ENCODE measurements at regions not wholly inside any gene's neighbourhood (a gene's known extent, or its start where the extent isn't known, plus 50 kb on each side); places are given as distances from the start of the nearest gene placed in this dataset.

GRCh38 chr12:89829434-89829975 lies 120.9 kb upstream of the ATP2B1 start:
- Histone ChIP-seq H3K9me3 (replicated peaks; ENCODE audit: control insufficient read depth, insufficient read depth, low read length) (no peaks in the 10 kb centered on the region), H3K27me3 (replicated peaks in 1 of 2; ENCODE audit: control insufficient read depth in 2 of 2, insufficient read depth in 2 of 2, low read length in 1 of 2) (no peaks in the 10 kb centered on the region), H3K9ac (ENCODE audit: control insufficient read depth, insufficient read depth, low read length) (no peak overlapping the region), H3K27ac (ENCODE audit: control insufficient read depth, insufficient read depth) (no peak overlapping the region), H3K4me3 (no peak overlapping the region), H3K4me1 (ENCODE audit: control insufficient read depth, insufficient read depth, low read length) (peaks cover 10% of the 10 kb centered on the region), H3K4me2 (ENCODE audit: control insufficient read depth, insufficient read depth) (no peak overlapping the region), H3K36me3 (ENCODE audit: control insufficient read depth in 2 of 2, insufficient read depth in 2 of 2, low read length in 1 of 2) (no peaks in the 10 kb centered on the region), H3K79me2 (ENCODE audit: control insufficient read depth, insufficient read depth, low read length) (no peaks in the 10 kb centered on the region), H4K20me1 (ENCODE audit: control insufficient read depth, insufficient read depth) (no peaks in the 10 kb centered on the region), H2AFZ (ENCODE audit: control insufficient read depth, low read depth, low read length) (no peak overlapping the region)
- ChIA-PET RAD21 (ENCODE audit: unreplicated experiment) (no interaction called here), SMC1A (ENCODE audit: uncharacterized antibody, unreplicated experiment) (interaction anchor here (1.4 to 2.6 kb wide), 2 partner anchors 9 to 13 kb away, joined by 3 to 10 read pairs; no protein-coding TSS in a partner anchor), CTCF (interaction anchor here (0.6 to 1.5 kb wide), 3 partner anchors 9 to 96 kb away, joined by 3 to 6 read pairs (median 4); no protein-coding TSS in a partner anchor), POLR2A (no interaction called here)
- no peak for DNase-seq (ENCODE audit: low read depth, low spot score)
- TF ChIP-seq TCF12 (IDR thresholded peaks at IDR 0.05; ENCODE audit: low read depth, low read length) (no peak), BCL3 (IDR thresholded peaks at IDR 0.05; ENCODE audit: borderline replicate concordance, insufficient read depth, low read depth, low read length, poor library complexity, severe bottlenecking) (no peak), RELB (IDR thresholded peaks at IDR 0.05; ENCODE audit: low read depth) (no peak), MXI1 (IDR thresholded peaks at IDR 0.05; ENCODE audit: low read depth, low read length) (no peak), SREBF2 (IDR thresholded peaks at IDR 0.05; ENCODE audit: low read length) (no peak), ZNF622 (IDR thresholded peaks at IDR 0.05) (no peak), HDAC2 (IDR thresholded peaks at IDR 0.05) (no peak), DPF2 (IDR thresholded peaks at IDR 0.05) (no peak), IRF4 (IDR thresholded peaks at IDR 0.05; ENCODE audit: low read depth, low read length) (no peak), ZBED1 (IDR thresholded peaks at IDR 0.05; ENCODE audit: borderline replicate concordance) (no peak)
- TF ChIP-seq, protein P1, sequence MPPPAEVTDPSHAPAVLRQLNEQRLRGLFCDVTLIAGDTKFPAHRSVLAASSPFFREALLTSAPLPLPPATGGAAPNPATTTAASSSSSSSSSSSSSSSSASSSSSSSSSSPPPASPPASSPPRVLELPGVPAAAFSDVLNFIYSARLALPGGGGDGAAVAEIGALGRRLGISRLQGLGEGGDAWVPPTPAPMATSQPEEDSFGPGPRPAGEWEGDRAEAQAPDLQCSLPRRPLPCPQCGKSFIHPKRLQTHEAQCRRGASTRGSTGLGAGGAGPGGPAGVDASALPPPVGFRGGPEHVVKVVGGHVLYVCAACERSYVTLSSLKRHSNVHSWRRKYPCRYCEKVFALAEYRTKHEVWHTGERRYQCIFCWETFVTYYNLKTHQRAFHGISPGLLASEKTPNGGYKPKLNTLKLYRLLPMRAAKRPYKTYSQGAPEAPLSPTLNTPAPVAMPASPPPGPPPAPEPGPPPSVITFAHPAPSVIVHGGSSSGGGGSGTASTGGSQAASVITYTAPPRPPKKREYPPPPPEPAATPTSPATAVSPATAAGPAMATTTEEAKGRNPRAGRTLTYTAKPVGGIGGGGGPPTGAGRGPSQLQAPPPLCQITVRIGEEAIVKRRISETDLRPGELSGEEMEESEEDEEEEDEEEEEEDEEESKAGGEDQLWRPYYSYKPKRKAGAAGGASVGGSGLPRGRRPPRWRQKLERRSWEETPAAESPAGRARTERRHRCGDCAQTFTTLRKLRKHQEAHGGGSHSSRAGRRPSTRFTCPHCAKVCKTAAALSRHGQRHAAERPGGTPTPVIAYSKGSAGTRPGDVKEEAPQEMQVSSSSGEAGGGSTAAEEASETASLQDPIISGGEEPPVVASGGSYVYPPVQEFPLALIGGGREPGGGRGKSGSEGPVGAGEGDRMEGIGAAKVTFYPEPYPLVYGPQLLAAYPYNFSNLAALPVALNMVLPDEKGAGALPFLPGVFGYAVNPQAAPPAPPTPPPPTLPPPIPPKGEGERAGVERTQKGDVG (CRISPR knock-in tag; IDR thresholded peaks at IDR 0.05): no peak
- intact Hi-C loops (cut with micrococcal nuclease; ENCODE audit: unreplicated experiment): no loop called here
- in situ Hi-C loops (cut with MboI): no loop called here
- ATAC-seq: no peak
- WGBS (ENCODE audit: insufficient coverage, insufficient replicate concordance, low lambda C conversion rate, missing lambda C conversion rate): 97% methylated on average over 2 of the region's 2 CpGs
- BruUV-seq (replicated peaks): no TSS peak
- no peak for FAIRE-seq

Data from GM12878 (cell line).